HepG2 (cell line): ENCODE measurements at regions not wholly inside any gene's neighbourhood (a gene's known extent, or its start where the extent isn't known, plus 50 kb on each side); places are given as distances from the start of the nearest gene placed in this dataset.

ENCODE experiments used
- ATAC-seq: fragments of 200-7000 bp; cut with Tn5 transposase; 3 replicates; pipeline ENCODE4 v1.9.1; 2020; ENCODE audit warnings: mild to moderate bottlenecking, moderate library complexity
- BruUV-seq: library from RNA; stranded (reverse); fragments of 400-500 nt; replicated peaks from 2 replicates; lab custom pipeline; 2021; lab: Mats Ljungman, UMichigan
- CTCF ChIA-PET: fragments of 300-600 bp; formaldehyde crosslinking; extraction: SDS; loops from one replicate; lab custom pipeline; 2021; ENCODE audit warnings: low total read pairs, inconsistent platforms, low intra/inter-chr PET ratio; lab: Yijun Ruan, JAX
- POLR2A ChIA-PET: fragments of 350-600 bp; sonication (Branson Sonifier 250); formaldehyde crosslinking; loops from one replicate; lab custom pipeline; 2020; ENCODE audit warnings: antibody characterized with exemption, inconsistent platforms; lab: Yijun Ruan, JAX
- DNase-seq: peaks from one replicate; pipeline ENCODE4 v3.0.0-alpha.2; 2015; ENCODE audit warnings: low spot score
- FAIRE-seq: peaks from 3 replicates; lab custom pipeline; 2011; peaks lifted over from hg19 to GRCh38; lab: Jason Lieb, UNC
- H2AFZ ChIP-seq: one replicate; pipeline ENCODE4 v1.6.1; 2011; ENCODE audit warnings: low read length, inconsistent platforms
- H3K27ac ChIP-seq: fragments of 300-600 bp; 3 replicates; pipeline ENCODE4 v1.8.0; 2011; ENCODE audit warnings: mixed run types, mild to moderate bottlenecking, mixed read lengths, low read length, inconsistent platforms; ENCODE audit not compliant: insufficient read depth; ENCODE audit errors: extremely low read length
- H3K27me3 ChIP-seq, 2 experiments: fragments of 200-600 bp in 1 of 2; 2 replicates in 1 of 2; 3 replicates in 1 of 2; pipeline versions ENCODE4 v1.6.0 to v1.8.0; 2011; ENCODE audit warnings: low read length in 2 of 2, mild to moderate bottlenecking in 2 of 2, moderate library complexity in 2 of 2, inconsistent platforms in 1 of 2; ENCODE audit not compliant: insufficient read depth in 2 of 2, control insufficient read depth in 1 of 2
- H3K36me3 ChIP-seq, 2 experiments: fragments of 200-600 bp in 1 of 2; replicated peaks in 1 of 2; 2 replicates in 1 of 2; 3 replicates in 1 of 2; pipeline versions ENCODE4 v1.5.1 to v1.8.0; 2011; ENCODE audit warnings: low read length in 2 of 2, inconsistent platforms in 1 of 2; ENCODE audit not compliant: insufficient read depth in 2 of 2, control insufficient read depth in 1 of 2
- H3K4me1 ChIP-seq: 2 replicates; pipeline ENCODE4 v1.5.1; 2012; ENCODE audit warnings: low read length, inconsistent platforms; ENCODE audit not compliant: insufficient read depth
- H3K4me2 ChIP-seq: 2 replicates; pipeline ENCODE4 v1.6.0; 2011; ENCODE audit warnings: low read depth, low read length, inconsistent platforms
- H3K4me3 ChIP-seq, 3 experiments: fragments of 200-600 bp in 1 of 3; sonication (generic), shearing (Covaris generic) in 1 of 3; replicated peaks in 1 of 3; 2 replicates each; pipeline ENCODE4 v1.5.1; 2011 to 2016; ENCODE audit warnings: low read length in 3 of 3, inconsistent platforms in 2 of 3, low read depth in 2 of 3, mild to moderate bottlenecking in 2 of 3, control low read depth in 1 of 3, mixed read lengths in 1 of 3; ENCODE audit not compliant: insufficient read depth in 1 of 3
- H3K79me2 ChIP-seq: one replicate; pipeline ENCODE4 v1.6.1; 2011; ENCODE audit warnings: low read length, inconsistent platforms; ENCODE audit not compliant: insufficient read depth
- H3K9ac ChIP-seq: 2 replicates; pipeline ENCODE4 v1.6.0; 2011; ENCODE audit warnings: mild to moderate bottlenecking, low read depth, low read length, inconsistent platforms; ENCODE audit not compliant: insufficient read depth
- H3K9me3 ChIP-seq: 2 replicates; pipeline ENCODE4 v1.5.1; 2012; ENCODE audit warnings: mild to moderate bottlenecking, low read length
- H4K20me1 ChIP-seq: 2 replicates; pipeline ENCODE4 v1.6.0; 2011; ENCODE audit warnings: inconsistent platforms, mild to moderate bottlenecking, low read length, moderate library complexity; ENCODE audit not compliant: insufficient read depth
- AGO1 ChIP-seq: fragments of 200-400 bp; formaldehyde crosslinking; IDR thresholded peaks from 2 replicates; pipeline ENCODE4 v1.6.1; 2017; ENCODE audit warnings: mild to moderate bottlenecking, low read depth, low read length, moderate library complexity; ENCODE audit not compliant: poor library complexity, severe bottlenecking
- CENPX ChIP-seq: sonication (generic); formaldehyde crosslinking; IDR thresholded peaks from 2 replicates; pipeline ENCODE4 v1.9.0; 2021; ENCODE audit warnings: mild to moderate bottlenecking, missing genetic modification reagents, moderate library complexity
- ERF ChIP-seq: IDR thresholded peaks from 2 replicates; pipeline ENCODE4 v1.6.1; 2018; ENCODE audit warnings: missing biosample characterization, missing genetic modification reagents
- HCFC1 ChIP-seq: fragments of 150-350 bp; IDR thresholded peaks from 2 replicates; pipeline ENCODE4 v1.6.1; 2014; ENCODE audit warnings: low read depth, low read length
- HOXA5 ChIP-seq: sonication (generic); formaldehyde crosslinking; IDR thresholded peaks from 2 replicates; pipeline ENCODE4 v1.4.0; 2020; ENCODE audit warnings: missing genetic modification reagents
- JARID2 ChIP-seq: sonication (generic); formaldehyde crosslinking; IDR thresholded peaks from 2 replicates; pipeline ENCODE4 v1.8.1; 2023; ENCODE audit warnings: missing genetic modification reagents, inconsistent platforms; ENCODE audit not compliant: insufficient replicate concordance
- SOX13 ChIP-seq, 3 experiments: fragments of 450-650 bp in 1 of 3; sonication (generic) in 1 of 3; formaldehyde crosslinking in 1 of 3; IDR thresholded peaks in 2 of 3; conservative IDR thresholded peaks in 1 of 3; 2 replicates each; pipeline versions ENCODE4 v1.5.0 to v1.6.1; 2016 to 2020; ENCODE audit warnings: antibody characterized with exemption in 1 of 3, mild to moderate bottlenecking in 1 of 3, missing compliant biosample characterization in 1 of 3, missing genetic modification reagents in 1 of 3, moderate library complexity in 1 of 3
- ZNF256 ChIP-seq: sonication (generic); formaldehyde crosslinking; conservative IDR thresholded peaks from 2 replicates; pipeline ENCODE4 v1.4.0; 2020; ENCODE audit warnings: missing genetic modification reagents
- ZNF33B ChIP-seq: sonication (generic); formaldehyde crosslinking; IDR thresholded peaks from 2 replicates; pipeline ENCODE4 v1.5.1; 2020; ENCODE audit warnings: mild to moderate bottlenecking, missing genetic modification reagents
- WGBS: methylation state at CpG from one replicate; pipeline ENCODE4 v1.1.6; 2017; ENCODE audit warnings: low lambda C conversion rate; 5-methylcytosine and 5-hydroxymethylcytosine counted together
- in situ Hi-C: cut with HindIII; loops from 2 replicates; pipeline ENCODE4 v1.10.0; 2017; ENCODE audit warnings: low pct_unique_long_range_greater_than_20kb; ENCODE audit not compliant: extremely low pct_ligation_motif_present
- intact Hi-C: fragments of 100-400 bp; cut with micrococcal nuclease; formaldehyde crosslinking; loops from one replicate; pipeline ENCODE4 v1.10.0; 2022; ENCODE audit not compliant: unreplicated experiment
- TF ChIP-seq, protein P1 (sequence below): sonication (generic); formaldehyde crosslinking; conservative IDR thresholded peaks from 2 replicates; pipeline ENCODE4 v1.4.0; 2020; ENCODE audit warnings: missing genetic modification reagents
- TF ChIP-seq, protein P2 (sequence below): sonication (generic); formaldehyde crosslinking; IDR thresholded peaks from 2 replicates; pipeline ENCODE4 v1.4.0; 2020; ENCODE audit warnings: mild to moderate bottlenecking, missing genetic modification reagents
- TF ChIP-seq, protein P3 (sequence below): sonication (generic); formaldehyde crosslinking; IDR thresholded peaks from 2 replicates; pipeline ENCODE4 v1.4.0; 2020; ENCODE audit warnings: missing genetic modification reagents
- TF ChIP-seq, protein P4 (sequence below): sonication (generic); formaldehyde crosslinking; IDR thresholded peaks from 2 replicates; pipeline ENCODE4 v1.5.0; 2020; ENCODE audit warnings: missing genetic modification reagents, mild to moderate bottlenecking, borderline replicate concordance
- TF ChIP-seq, protein P5 (sequence below): IDR thresholded peaks from 2 replicates; pipeline ENCODE4 v1.6.1; 2016; ENCODE audit warnings: low read depth, missing genetic modification reagents, missing compliant biosample characterization

DNA sequence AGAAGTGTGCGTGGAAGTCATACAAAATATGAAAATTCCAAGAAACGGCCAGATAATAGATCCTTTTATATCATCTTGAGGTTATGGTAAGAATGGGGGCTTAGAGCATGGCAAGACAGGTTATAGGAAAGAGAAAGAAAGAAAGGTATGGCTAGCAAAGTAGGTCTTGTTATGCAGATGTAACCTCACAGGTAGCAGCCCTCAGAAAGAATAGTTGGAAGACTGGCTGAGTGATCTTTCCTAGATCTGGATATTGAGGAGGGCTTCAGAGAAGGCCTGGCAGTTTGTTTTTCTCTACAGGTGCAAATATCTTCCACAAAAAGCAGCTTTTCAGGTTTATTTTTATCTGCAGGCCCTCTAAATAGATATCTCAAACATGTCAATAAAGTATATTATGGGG lies 679.5 kb downstream of the KHDRBS2 start:
- Histone ChIP-seq H3K27me3 (no peaks in the 10 kb centered on the region), H3K4me1 (no peaks in the 10 kb centered on the region), H3K9ac (no peak overlapping the region), H3K4me2 (no peak overlapping the region), H3K4me3 (no peak overlapping the region), H3K27ac (no peak overlapping the region), H3K36me3 (no peaks in the 10 kb centered on the region), H3K79me2 (no peaks in the 10 kb centered on the region), H4K20me1 (no peaks in the 10 kb centered on the region), H2AFZ (no peak overlapping the region), H3K9me3 (peaks cover 82% of the 10 kb centered on the region)
- ChIA-PET CTCF (no interaction called here), POLR2A (no interaction called here)
- in situ Hi-C loops (no loop called here), intact Hi-C loops (no loop called here)
- ATAC-seq (no peak), DNase-seq (no peak), FAIRE-seq (no peak)
- no TSS peak for BruUV-seq
- WGBS: 2% methylated on average over 2 of the region's 2 CpGs
- TF ChIP-seq ZNF33B (CRISPR knock-in tag) (no peak), CENPX (CRISPR knock-in tag) (no peak), SOX13 (IDR thresholded peaks at IDR 0.05) (no peak), SOX13 (CRISPR knock-in tag; conservative IDR thresholded peaks at IDR 0.05 in 1 of 2, IDR thresholded peaks at IDR 0.05 in 1 of 2) (no peak), HCFC1 (no peak), HOXA5 (CRISPR knock-in tag) (no peak), ERF (CRISPR knock-in tag) (no peak), AGO1 (no peak), ZNF256 (CRISPR knock-in tag) (no peak), JARID2 (CRISPR knock-in tag) (no peak)
- TF ChIP-seq, protein P1, sequence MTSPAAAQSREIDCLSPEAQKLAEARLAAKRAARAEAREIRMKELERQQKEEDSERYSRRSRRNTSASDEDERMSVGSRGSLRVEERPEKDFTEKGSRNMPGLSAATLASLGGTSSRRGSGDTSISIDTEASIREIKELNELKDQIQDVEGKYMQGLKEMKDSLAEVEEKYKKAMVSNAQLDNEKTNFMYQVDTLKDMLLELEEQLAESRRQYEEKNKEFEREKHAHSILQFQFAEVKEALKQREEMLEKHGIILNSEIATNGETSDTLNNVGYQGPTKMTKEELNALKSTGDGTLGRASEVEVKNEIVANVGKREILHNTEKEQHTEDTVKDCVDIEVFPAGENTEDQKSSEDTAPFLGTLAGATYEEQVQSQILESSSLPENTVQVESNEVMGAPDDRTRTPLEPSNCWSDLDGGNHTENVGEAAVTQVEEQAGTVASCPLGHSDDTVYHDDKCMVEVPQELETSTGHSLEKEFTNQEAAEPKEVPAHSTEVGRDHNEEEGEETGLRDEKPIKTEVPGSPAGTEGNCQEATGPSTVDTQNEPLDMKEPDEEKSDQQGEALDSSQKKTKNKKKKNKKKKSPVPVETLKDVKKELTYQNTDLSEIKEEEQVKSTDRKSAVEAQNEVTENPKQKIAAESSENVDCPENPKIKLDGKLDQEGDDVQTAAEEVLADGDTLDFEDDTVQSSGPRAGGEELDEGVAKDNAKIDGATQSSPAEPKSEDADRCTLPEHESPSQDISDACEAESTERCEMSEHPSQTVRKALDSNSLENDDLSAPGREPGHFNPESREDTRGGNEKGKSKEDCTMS (CRISPR knock-in tag): no peak
- TF ChIP-seq, protein P2, sequence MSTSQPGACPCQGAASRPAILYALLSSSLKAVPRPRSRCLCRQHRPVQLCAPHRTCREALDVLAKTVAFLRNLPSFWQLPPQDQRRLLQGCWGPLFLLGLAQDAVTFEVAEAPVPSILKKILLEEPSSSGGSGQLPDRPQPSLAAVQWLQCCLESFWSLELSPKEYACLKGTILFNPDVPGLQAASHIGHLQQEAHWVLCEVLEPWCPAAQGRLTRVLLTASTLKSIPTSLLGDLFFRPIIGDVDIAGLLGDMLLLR (CRISPR knock-in tag): no peak
- TF ChIP-seq, protein P3, sequence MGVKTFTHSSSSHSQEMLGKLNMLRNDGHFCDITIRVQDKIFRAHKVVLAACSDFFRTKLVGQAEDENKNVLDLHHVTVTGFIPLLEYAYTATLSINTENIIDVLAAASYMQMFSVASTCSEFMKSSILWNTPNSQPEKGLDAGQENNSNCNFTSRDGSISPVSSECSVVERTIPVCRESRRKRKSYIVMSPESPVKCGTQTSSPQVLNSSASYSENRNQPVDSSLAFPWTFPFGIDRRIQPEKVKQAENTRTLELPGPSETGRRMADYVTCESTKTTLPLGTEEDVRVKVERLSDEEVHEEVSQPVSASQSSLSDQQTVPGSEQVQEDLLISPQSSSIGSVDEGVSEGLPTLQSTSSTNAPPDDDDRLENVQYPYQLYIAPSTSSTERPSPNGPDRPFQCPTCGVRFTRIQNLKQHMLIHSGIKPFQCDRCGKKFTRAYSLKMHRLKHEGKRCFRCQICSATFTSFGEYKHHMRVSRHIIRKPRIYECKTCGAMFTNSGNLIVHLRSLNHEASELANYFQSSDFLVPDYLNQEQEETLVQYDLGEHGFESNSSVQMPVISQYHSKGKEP (CRISPR knock-in tag): no peak
- TF ChIP-seq, protein P4, sequence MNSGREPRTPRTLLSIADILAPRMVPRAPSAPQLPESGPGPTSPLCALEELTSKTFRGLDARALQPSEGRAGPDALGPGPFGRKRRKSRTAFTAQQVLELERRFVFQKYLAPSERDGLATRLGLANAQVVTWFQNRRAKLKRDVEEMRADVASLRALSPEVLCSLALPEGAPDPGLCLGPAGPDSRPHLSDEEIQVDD (CRISPR knock-in tag): no peak
- TF ChIP-seq, protein P5, sequence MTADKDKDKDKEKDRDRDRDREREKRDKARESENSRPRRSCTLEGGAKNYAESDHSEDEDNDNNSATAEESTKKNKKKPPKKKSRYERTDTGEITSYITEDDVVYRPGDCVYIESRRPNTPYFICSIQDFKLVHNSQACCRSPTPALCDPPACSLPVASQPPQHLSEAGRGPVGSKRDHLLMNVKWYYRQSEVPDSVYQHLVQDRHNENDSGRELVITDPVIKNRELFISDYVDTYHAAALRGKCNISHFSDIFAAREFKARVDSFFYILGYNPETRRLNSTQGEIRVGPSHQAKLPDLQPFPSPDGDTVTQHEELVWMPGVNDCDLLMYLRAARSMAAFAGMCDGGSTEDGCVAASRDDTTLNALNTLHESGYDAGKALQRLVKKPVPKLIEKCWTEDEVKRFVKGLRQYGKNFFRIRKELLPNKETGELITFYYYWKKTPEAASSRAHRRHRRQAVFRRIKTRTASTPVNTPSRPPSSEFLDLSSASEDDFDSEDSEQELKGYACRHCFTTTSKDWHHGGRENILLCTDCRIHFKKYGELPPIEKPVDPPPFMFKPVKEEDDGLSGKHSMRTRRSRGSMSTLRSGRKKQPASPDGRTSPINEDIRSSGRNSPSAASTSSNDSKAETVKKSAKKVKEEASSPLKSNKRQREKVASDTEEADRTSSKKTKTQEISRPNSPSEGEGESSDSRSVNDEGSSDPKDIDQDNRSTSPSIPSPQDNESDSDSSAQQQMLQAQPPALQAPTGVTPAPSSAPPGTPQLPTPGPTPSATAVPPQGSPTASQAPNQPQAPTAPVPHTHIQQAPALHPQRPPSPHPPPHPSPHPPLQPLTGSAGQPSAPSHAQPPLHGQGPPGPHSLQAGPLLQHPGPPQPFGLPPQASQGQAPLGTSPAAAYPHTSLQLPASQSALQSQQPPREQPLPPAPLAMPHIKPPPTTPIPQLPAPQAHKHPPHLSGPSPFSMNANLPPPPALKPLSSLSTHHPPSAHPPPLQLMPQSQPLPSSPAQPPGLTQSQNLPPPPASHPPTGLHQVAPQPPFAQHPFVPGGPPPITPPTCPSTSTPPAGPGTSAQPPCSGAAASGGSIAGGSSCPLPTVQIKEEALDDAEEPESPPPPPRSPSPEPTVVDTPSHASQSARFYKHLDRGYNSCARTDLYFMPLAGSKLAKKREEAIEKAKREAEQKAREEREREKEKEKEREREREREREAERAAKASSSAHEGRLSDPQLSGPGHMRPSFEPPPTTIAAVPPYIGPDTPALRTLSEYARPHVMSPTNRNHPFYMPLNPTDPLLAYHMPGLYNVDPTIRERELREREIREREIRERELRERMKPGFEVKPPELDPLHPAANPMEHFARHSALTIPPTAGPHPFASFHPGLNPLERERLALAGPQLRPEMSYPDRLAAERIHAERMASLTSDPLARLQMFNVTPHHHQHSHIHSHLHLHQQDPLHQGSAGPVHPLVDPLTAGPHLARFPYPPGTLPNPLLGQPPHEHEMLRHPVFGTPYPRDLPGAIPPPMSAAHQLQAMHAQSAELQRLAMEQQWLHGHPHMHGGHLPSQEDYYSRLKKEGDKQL (CRISPR knock-in tag): no peak
